ENCODE measurements at regions not wholly inside any gene's neighbourhood (a gene's known extent, or its start where the extent isn't known, plus 50 kb on each side); places are given as distances from the start of the nearest gene placed in this dataset.

GRCh38 chr4:58935332-58935731, 1825.1 kb upstream of the IGFBP7 start:
- no peak for DNase-seq

GRCh38 chr4:58936436-58936835, 1826.3 kb upstream of the IGFBP7 start:
- no peak for DNase-seq

GRCh38 chr4:58940167-58940566, 1830.0 kb upstream of the IGFBP7 start:
- DNase-seq: no peak

- DNase-seq: no peak
Measured at GRCh38 chr4:58941286-58941685, 1831.1 kb upstream of the IGFBP7 start.

GRCh38 chr4:58953575-58953974, 1843.4 kb upstream of the IGFBP7 start:
- DNase-seq: no peak

- no peak for DNase-seq
Measured at GRCh38 chr4:58957711-58958110, 1847.5 kb upstream of the IGFBP7 start.

- no peak for DNase-seq
Measured at GRCh38 chr4:58961283-58961682, 1851.1 kb upstream of the IGFBP7 start.

- DNase-seq: no peak
Measured at GRCh38 chr4:58961925-58962324, 1851.7 kb upstream of the IGFBP7 start.

GRCh38 chr4:58962424-58962823, 1852.2 kb upstream of the IGFBP7 start:
- DNase-seq: no peak

- DNase-seq: no peak
Measured at GRCh38 chr4:58981828-58982227, 1871.6 kb upstream of the IGFBP7 start.

- DNase-seq: no peak
Measured at GRCh38 chr4:58983887-58984286, 1873.7 kb upstream of the IGFBP7 start.

- DNase-seq: no peak
Measured at GRCh38 chr4:59002148-59002547, 1892.0 kb upstream of the IGFBP7 start.

- no peak for DNase-seq
Measured at GRCh38 chr4:59024257-59024656, 1914.1 kb upstream of the IGFBP7 start.

- no peak for DNase-seq
Measured at GRCh38 chr4:59037812-59038211, 1927.6 kb upstream of the IGFBP7 start.

GRCh38 chr4:59039046-59039445, 1928.9 kb upstream of the IGFBP7 start:
- no peak for DNase-seq

- DNase-seq: no peak
Measured at GRCh38 chr4:59044286-59044900, 1934.2 kb upstream of the IGFBP7 start.

GRCh38 chr4:59054086-59054485, 1943.9 kb upstream of the IGFBP7 start:
- no peak for DNase-seq

- no peak for DNase-seq
Measured at GRCh38 chr4:59057804-59058203, 1947.6 kb upstream of the IGFBP7 start.

- no peak for DNase-seq
Measured at GRCh38 chr4:59058543-59058942, 1948.4 kb upstream of the IGFBP7 start.

- no peak for DNase-seq
Measured at GRCh38 chr4:59060002-59060846, 1950.0 kb upstream of the IGFBP7 start.

GRCh38 chr4:59060895-59061294, 1950.7 kb upstream of the IGFBP7 start:
- no peak for DNase-seq

- DNase-seq: no peak
Measured at GRCh38 chr4:59063015-59063720, 1953.0 kb upstream of the IGFBP7 start.

- no peak for DNase-seq
Measured at GRCh38 chr4:59068722-59069418, 1958.7 kb upstream of the IGFBP7 start.

All from islet precursor cell (in vitro differentiated cells).